Suprapubic skin (tissue), 4 donors: ENCODE measurements at regions not wholly inside any gene's neighbourhood (a gene's known extent, or its start where the extent isn't known, plus 50 kb on each side); places are given as distances from the start of the nearest gene placed in this dataset.

ENCODE experiments used
- EP300 ChIP-seq: sonication (generic); formaldehyde crosslinking; IDR thresholded peaks from one replicate; pipeline ENCODE4 v1.6.1; 2017; ENCODE audit warnings: antibody characterized with exemption
- POLR2AphosphoS5 ChIP-seq, 3 donors: sonication (generic); formaldehyde crosslinking; IDR thresholded peaks; one replicate each; pipeline ENCODE4 v1.6.1; 2017; ENCODE audit warnings: antibody characterized with exemption in 3 of 3
- TF ChIP-seq, protein P1 (sequence below), 2 donors: fragments of 200-600 bp in 1 of 2; fragments of 450-650 bp in 1 of 2; sonication (generic) in 1 of 2; IDR thresholded peaks; one replicate each; pipeline ENCODE4 v1.5.1; 2016 to 2019; ENCODE audit warnings: antibody characterized with exemption in 2 of 2, mild to moderate bottlenecking in 1 of 2, moderate library complexity in 1 of 2

GRCh38 chr4:166277853-166278252 is 404.8 kb downstream of the TLL1 start:
- TF ChIP-seq, protein P1, sequence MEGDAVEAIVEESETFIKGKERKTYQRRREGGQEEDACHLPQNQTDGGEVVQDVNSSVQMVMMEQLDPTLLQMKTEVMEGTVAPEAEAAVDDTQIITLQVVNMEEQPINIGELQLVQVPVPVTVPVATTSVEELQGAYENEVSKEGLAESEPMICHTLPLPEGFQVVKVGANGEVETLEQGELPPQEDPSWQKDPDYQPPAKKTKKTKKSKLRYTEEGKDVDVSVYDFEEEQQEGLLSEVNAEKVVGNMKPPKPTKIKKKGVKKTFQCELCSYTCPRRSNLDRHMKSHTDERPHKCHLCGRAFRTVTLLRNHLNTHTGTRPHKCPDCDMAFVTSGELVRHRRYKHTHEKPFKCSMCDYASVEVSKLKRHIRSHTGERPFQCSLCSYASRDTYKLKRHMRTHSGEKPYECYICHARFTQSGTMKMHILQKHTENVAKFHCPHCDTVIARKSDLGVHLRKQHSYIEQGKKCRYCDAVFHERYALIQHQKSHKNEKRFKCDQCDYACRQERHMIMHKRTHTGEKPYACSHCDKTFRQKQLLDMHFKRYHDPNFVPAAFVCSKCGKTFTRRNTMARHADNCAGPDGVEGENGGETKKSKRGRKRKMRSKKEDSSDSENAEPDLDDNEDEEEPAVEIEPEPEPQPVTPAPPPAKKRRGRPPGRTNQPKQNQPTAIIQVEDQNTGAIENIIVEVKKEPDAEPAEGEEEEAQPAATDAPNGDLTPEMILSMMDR (IDR thresholded peaks at IDR 0.05) = no peak
- TF ChIP-seq EP300 = no peak
- TF ChIP-seq POLR2AphosphoS5 (IDR thresholded peaks at IDR 0.05) = no peak
